SK-N-SH (cell line): ENCODE measurements at regions not wholly inside any gene's neighbourhood (a gene's known extent, or its start where the extent isn't known, plus 50 kb on each side); places are given as distances from the start of the nearest gene placed in this dataset.

ENCODE experiments used
- CHD2 ChIP-seq: fragments of 150-350 bp; IDR thresholded peaks from 2 replicates; pipeline ENCODE4 v1.6.1; 2018; ENCODE audit warnings: low read length; ENCODE audit not compliant: partially characterized antibody
- CTCF ChIP-seq: fragments of 200-600 bp; sonication (generic); IDR thresholded peaks from 2 replicates; pipeline ENCODE4 v1.6.1; 2017; ENCODE audit warnings: antibody characterized with exemption, mild to moderate bottlenecking, moderate library complexity
- EZH2phosphoT487 ChIP-seq: fragments of 200-600 bp; sonication (generic); IDR thresholded peaks from 2 replicates; pipeline ENCODE4 v1.6.1; 2017; ENCODE audit warnings: low read depth, mixed run types, mild to moderate bottlenecking, antibody characterized with exemption, moderate library complexity, borderline replicate concordance
- NRF1 ChIP-seq: IDR thresholded peaks from 2 replicates; pipeline ENCODE4 v1.6.1; 2012; ENCODE audit warnings: low read depth, mild to moderate bottlenecking, low read length
- RAD21 ChIP-seq: IDR thresholded peaks from 2 replicates; pipeline ENCODE4 v1.6.1; 2012; ENCODE audit warnings: mild to moderate bottlenecking, low read length
- RFX5 ChIP-seq: IDR thresholded peaks from 2 replicates; pipeline ENCODE4 v1.6.1; 2012; ENCODE audit warnings: mild to moderate bottlenecking, improper control_type of control experiment, low read length
- TCF12 ChIP-seq: IDR thresholded peaks from 2 replicates; pipeline ENCODE4 v1.4.0; 2012

GRCh38 chr20:52035498-52035897, 156.1 kb downstream of the ZFP64 start:
- TF ChIP-seq CTCF, result no peak
- no peak for TF ChIP-seq TCF12
- TF ChIP-seq RFX5, result no peak
- TF ChIP-seq RAD21, result no peak
- no peak for TF ChIP-seq EZH2phosphoT487
- no peak for TF ChIP-seq CHD2
- TF ChIP-seq NRF1, result no peak
